ENCODE measurements at regions not wholly inside any gene's neighbourhood (a gene's known extent, or its start where the extent isn't known, plus 50 kb on each side); places are given as distances from the start of the nearest gene placed in this dataset.

- DNase-seq (ENCODE audit: low spot score): no peak
- in situ Hi-C loops (cut with MboI; ENCODE audit: low sequenced_read_pairs, unreplicated experiment): no loop called here
- no peak for TF ChIP-seq CTCF (IDR thresholded peaks at IDR 0.05; ENCODE audit: borderline replicate concordance, control extremely low read depth, extremely low read depth, insufficient read depth, missing control alignments)
These were observed 55.0 kb upstream of the MACF1 start for GRCh38 chr1:39149509-39149908.

- no peak for DNase-seq (ENCODE audit: low spot score)
- in situ Hi-C loops (cut with MboI; ENCODE audit: low sequenced_read_pairs, unreplicated experiment): no loop called here
- TF ChIP-seq CTCF (IDR thresholded peaks at IDR 0.05; ENCODE audit: borderline replicate concordance, control extremely low read depth, extremely low read depth, insufficient read depth, missing control alignments): no peak
These were observed 53.7 kb upstream of the MACF1 start for GRCh38 chr1:39150779-39151178.

GRCh38 chr1:39151267-39151666, 53.2 kb upstream of the MACF1 start:
- TF ChIP-seq CTCF (IDR thresholded peaks at IDR 0.05; ENCODE audit: borderline replicate concordance, control extremely low read depth, extremely low read depth, insufficient read depth, missing control alignments): no peak
- DNase-seq (ENCODE audit: low spot score): no peak
- in situ Hi-C loops (cut with MboI; ENCODE audit: low sequenced_read_pairs, unreplicated experiment): no loop called here

- no peak for DNase-seq (ENCODE audit: low spot score)
- TF ChIP-seq CTCF (IDR thresholded peaks at IDR 0.05; ENCODE audit: borderline replicate concordance, control extremely low read depth, extremely low read depth, insufficient read depth, missing control alignments): no peak
- in situ Hi-C loops (cut with MboI; ENCODE audit: low sequenced_read_pairs, unreplicated experiment): no loop called here
These were observed 51.6 kb upstream of the MACF1 start for GRCh38 chr1:39152923-39153322.

GRCh38 chr1:39153684-39154083, 50.8 kb upstream of the MACF1 start:
- no peak for DNase-seq (ENCODE audit: low spot score)
- TF ChIP-seq CTCF (IDR thresholded peaks at IDR 0.05; ENCODE audit: borderline replicate concordance, control extremely low read depth, extremely low read depth, insufficient read depth, missing control alignments): no peak
- in situ Hi-C loops (cut with MboI; ENCODE audit: low sequenced_read_pairs, unreplicated experiment): no loop called here

GRCh38 chr1:39154553-39155421, 49.7 kb upstream of the MACF1 start:
- TF ChIP-seq CTCF (IDR thresholded peaks at IDR 0.05; ENCODE audit: borderline replicate concordance, control extremely low read depth, extremely low read depth, insufficient read depth, missing control alignments): no peak
- DNase-seq (ENCODE audit: low spot score): no peak
- in situ Hi-C loops (cut with MboI; ENCODE audit: low sequenced_read_pairs, unreplicated experiment): no loop called here
